A673 (cell line): ENCODE measurements at regions not wholly inside any gene's neighbourhood (a gene's known extent, or its start where the extent isn't known, plus 50 kb on each side); places are given as distances from the start of the nearest gene placed in this dataset.

Experiments used
- CTCF ChIP-seq: fragments of 300-800, 200-600 bp; sonication (generic); conservative IDR thresholded peaks from 2 replicates; pipeline ENCODE4 v1.5.1; 2017; ENCODE audit warnings: low read depth, mild to moderate bottlenecking, antibody characterized with exemption, low read length, moderate library complexity, mixed read lengths
- EZH2 ChIP-seq: fragments of 200-600 bp; sonication (generic); IDR thresholded peaks from 2 replicates; pipeline ENCODE4 v1.6.1; 2017; ENCODE audit warnings: borderline replicate concordance, low read depth, mild to moderate bottlenecking, mixed read lengths, antibody characterized with exemption, low read length; ENCODE audit not compliant: poor library complexity, severe bottlenecking

- no peak for TF ChIP-seq EZH2
- no peak for TF ChIP-seq CTCF
Observed at GRCh38 chr12:88868050-88868449, 287.8 kb upstream of the KITLG start.
